ENCODE measurements at regions not wholly inside any gene's neighbourhood (a gene's known extent, or its start where the extent isn't known, plus 50 kb on each side); places are given as distances from the start of the nearest gene placed in this dataset.

- H3K4me3 ChIP-seq (ENCODE audit: low read depth, low read length), result no peak overlapping the region
- no peak for DNase-seq (ENCODE audit: low read depth)
- no peak for TF ChIP-seq CTCF (IDR thresholded peaks at IDR 0.05; ENCODE audit: low read depth, low read length, missing control alignments)
- in situ Hi-C loops (cut with HindIII; ENCODE audit: low sequenced_read_pairs), result no loop called here
Measured at GRCh38 chr2:160562730-160563129, 69.1 kb upstream of the RBMS1 start.

- no peak for DNase-seq (ENCODE audit: low read depth)
- TF ChIP-seq CTCF (IDR thresholded peaks at IDR 0.05; ENCODE audit: low read depth, low read length, missing control alignments), result no peak
- H3K4me3 ChIP-seq (ENCODE audit: low read depth, low read length), result no peak overlapping the region
- in situ Hi-C loops (cut with HindIII; ENCODE audit: low sequenced_read_pairs), result no loop called here
Measured at GRCh38 chr2:160564591-160564990, 71.0 kb upstream of the RBMS1 start.

GRCh38 chr2:160565099-160565845 lies 71.7 kb upstream of the RBMS1 start:
- H3K4me3 ChIP-seq (ENCODE audit: low read depth, low read length), result no peak overlapping the region
- TF ChIP-seq CTCF (IDR thresholded peaks at IDR 0.05; ENCODE audit: low read depth, low read length, missing control alignments), result no peak
- no peak for DNase-seq (ENCODE audit: low read depth)
- in situ Hi-C loops (cut with HindIII; ENCODE audit: low sequenced_read_pairs), result no loop called here

- no peak for TF ChIP-seq CTCF (IDR thresholded peaks at IDR 0.05; ENCODE audit: low read depth, low read length, missing control alignments)
- in situ Hi-C loops (cut with HindIII; ENCODE audit: low sequenced_read_pairs), result no loop called here
- no peak for DNase-seq (ENCODE audit: low read depth)
- H3K4me3 ChIP-seq (ENCODE audit: low read depth, low read length), result no peak overlapping the region
Measured at GRCh38 chr2:160566717-160567116, 73.1 kb upstream of the RBMS1 start.

- no peak for TF ChIP-seq CTCF (IDR thresholded peaks at IDR 0.05; ENCODE audit: low read depth, low read length, missing control alignments)
- no peak overlapping the region for H3K4me3 ChIP-seq (ENCODE audit: low read depth, low read length)
- in situ Hi-C loops (cut with HindIII; ENCODE audit: low sequenced_read_pairs), result no loop called here
Measured at GRCh38 chr2:160568856-160569255, 75.2 kb upstream of the RBMS1 start.

GRCh38 chr2:160570376-160570775 lies 76.8 kb upstream of the RBMS1 start:
- DNase-seq (ENCODE audit: low read depth), result no peak
- no peak for TF ChIP-seq CTCF (IDR thresholded peaks at IDR 0.05; ENCODE audit: low read depth, low read length, missing control alignments)
- no peak overlapping the region for H3K4me3 ChIP-seq (ENCODE audit: low read depth, low read length)
- in situ Hi-C loops (cut with HindIII; ENCODE audit: low sequenced_read_pairs), result no loop called here

More at GRCh38 chr2:160568856-160569255, 75.2 kb upstream of the RBMS1 start:
- DNase-seq (ENCODE audit: low read depth), result no peak

Data from astrocyte of the cerebellum (primary cell).